Calu3 (cell line): ENCODE measurements at regions not wholly inside any gene's neighbourhood (a gene's known extent, or its start where the extent isn't known, plus 50 kb on each side); places are given as distances from the start of the nearest gene placed in this dataset.
"Not testable (repeated sequence)": the region's sequence is repeated elsewhere in the genome, so short reads cannot be mapped to it uniquely, and the experiment has no call there.

Experiments
- BruUV-seq: library from RNA; stranded (reverse); fragments of 400-500 nt; replicated peaks from 2 replicates; lab custom pipeline; 2021; lab: Mats Ljungman, UMichigan
- CTCF ChIA-PET: fragments of 300-600 bp; sonication (Branson Sonifier 250); formaldehyde crosslinking; loops from one replicate; lab custom pipeline; 2022; ENCODE audit warnings: antibody characterized with exemption; lab: Charles Lee
- DNase-seq: peaks from one replicate; pipeline ENCODE4 v3.0.0; 2022
- H3K27ac Mint-ChIP-seq: one replicate; pipeline ENCODE4 v1.8.0; 2022; ENCODE audit warnings: mixed read lengths; ENCODE audit not compliant: unreplicated experiment
- H3K27me3 Mint-ChIP-seq: one replicate; pipeline ENCODE4 v1.8.0; 2022; ENCODE audit warnings: mixed read lengths; ENCODE audit not compliant: unreplicated experiment
- H3K36me3 Mint-ChIP-seq: one replicate; pipeline ENCODE4 v1.8.0; 2022; ENCODE audit warnings: mild to moderate bottlenecking, moderate library complexity, mixed read lengths; ENCODE audit not compliant: insufficient read depth, unreplicated experiment
- H3K4me1 Mint-ChIP-seq: one replicate; pipeline ENCODE4 v1.8.0; 2022; ENCODE audit warnings: mild to moderate bottlenecking, low read depth, mixed read lengths; ENCODE audit not compliant: unreplicated experiment
- H3K4me3 Mint-ChIP-seq: one replicate; pipeline ENCODE4 v1.8.0; 2022; ENCODE audit warnings: mild to moderate bottlenecking, low read depth, moderate library complexity, mixed read lengths; ENCODE audit not compliant: unreplicated experiment
- H3K9me3 Mint-ChIP-seq: one replicate; pipeline ENCODE4 v1.8.0; 2022; ENCODE audit warnings: low read depth, mixed read lengths; ENCODE audit not compliant: unreplicated experiment
- CTCF ChIP-seq: fragments of 200-600 bp; IDR thresholded peaks from one replicate; pipeline ENCODE4 v1.8.0; 2022; ENCODE audit warnings: antibody characterized with exemption; ENCODE audit not compliant: unreplicated experiment
- intact Hi-C: fragments of 100-400 bp; cut with micrococcal nuclease; formaldehyde crosslinking; loops from one replicate; pipeline ENCODE4 v1.10.0; 2022; ENCODE audit not compliant: unreplicated experiment

- no peaks in the 10 kb centered on the region for H3K4me1 Mint-ChIP-seq
- no peaks in the 10 kb centered on the region for H3K9me3 Mint-ChIP-seq
- no peak for DNase-seq
- TF ChIP-seq CTCF = no peak
- no peak overlapping the region for H3K4me3 Mint-ChIP-seq
- H3K27me3 Mint-ChIP-seq = peaks cover 80% of the 10 kb centered on the region
- no peak overlapping the region for H3K27ac Mint-ChIP-seq
- intact Hi-C loops = no loop called here
- BruUV-seq = no TSS peak
- no peaks in the 10 kb centered on the region for H3K36me3 Mint-ChIP-seq
- CTCF ChIA-PET = no interaction called here
Measured at GRCh38 chr2:121065239-121065638, 219.8 kb downstream of the TFCP2L1 start.

GRCh38 chr2:121066526-121066925 lies 218.5 kb downstream of the TFCP2L1 start:
- no peaks in the 10 kb centered on the region for H3K4me1 Mint-ChIP-seq
- no peaks in the 10 kb centered on the region for H3K36me3 Mint-ChIP-seq
- no peak overlapping the region for H3K4me3 Mint-ChIP-seq
- no peak for TF ChIP-seq CTCF
- intact Hi-C loops = no loop called here
- H3K27ac Mint-ChIP-seq = no peak overlapping the region
- no peaks in the 10 kb centered on the region for H3K9me3 Mint-ChIP-seq
- no peak for DNase-seq
- CTCF ChIA-PET = no interaction called here
- H3K27me3 Mint-ChIP-seq = peaks cover 71% of the 10 kb centered on the region
- no TSS peak for BruUV-seq

GRCh38 chr2:121068851-121069250 lies 216.2 kb downstream of the TFCP2L1 start:
- CTCF ChIA-PET = no interaction called here
- no peak overlapping the region for H3K27ac Mint-ChIP-seq
- no TSS peak for BruUV-seq
- H3K36me3 Mint-ChIP-seq = no peaks in the 10 kb centered on the region
- H3K4me1 Mint-ChIP-seq = no peaks in the 10 kb centered on the region
- H3K4me3 Mint-ChIP-seq = no peak overlapping the region
- intact Hi-C loops = no loop called here
- H3K27me3 Mint-ChIP-seq = peaks cover 48% of the 10 kb centered on the region
- H3K9me3 Mint-ChIP-seq = no peaks in the 10 kb centered on the region
- TF ChIP-seq CTCF = no peak
- DNase-seq = no peak

- intact Hi-C loops = no loop called here
- Mint-ChIP-seq H3K4me1 (no peaks in the 10 kb centered on the region), H3K9me3 (no peaks in the 10 kb centered on the region), H3K36me3 (no peaks in the 10 kb centered on the region), H3K27me3 (peaks cover 42% of the 10 kb centered on the region), H3K4me3 (no peak overlapping the region), H3K27ac (no peak overlapping the region)
- BruUV-seq = no TSS peak
- DNase-seq = no peak
- TF ChIP-seq CTCF = no peak
- CTCF ChIA-PET = interaction anchor here (1.4 to 1.6 kb wide), 2 partner anchors 11 to 374 kb away, joined by 4 to 6 read pairs; no protein-coding TSS in a partner anchor
Measured at GRCh38 chr2:121069434-121069969, 215.5 kb downstream of the TFCP2L1 start.

GRCh38 chr2:121070061-121070460 lies 214.9 kb downstream of the TFCP2L1 start:
- not testable (repeated sequence) for H3K36me3 Mint-ChIP-seq, H3K9me3 Mint-ChIP-seq, DNase-seq, H3K4me3 Mint-ChIP-seq, BruUV-seq, H3K27ac Mint-ChIP-seq, H3K4me1 Mint-ChIP-seq
- H3K27me3 Mint-ChIP-seq = peaks cover 36% of the 10 kb centered on the region
- intact Hi-C loops = loop anchor here (10.0 kb wide), 1 partner anchor 125 kb away; no protein-coding TSS in a partner anchor
- CTCF ChIA-PET = interaction anchor here (1.4 to 1.6 kb wide), 2 partner anchors 10 to 374 kb away, joined by 4 to 6 read pairs; no protein-coding TSS in a partner anchor
